NT2/D1 (cell line): ENCODE measurements at regions not wholly inside any gene's neighbourhood (a gene's known extent, or its start where the extent isn't known, plus 50 kb on each side); places are given as distances from the start of the nearest gene placed in this dataset.
"Not testable (repeated sequence)": the region's sequence is repeated elsewhere in the genome, so short reads cannot be mapped to it uniquely, and the experiment has no call there.

Source experiments
- DNase-seq: peaks from one replicate; pipeline ENCODE4 v3.0.0-alpha.2; 2011; ENCODE audit warnings: low read depth, low spot score
- H3K27me3 ChIP-seq: 2 replicates; pipeline ENCODE4 v1.6.0; 2011; ENCODE audit warnings: mild to moderate bottlenecking; ENCODE audit not compliant: insufficient read length, insufficient read depth
- H3K36me3 ChIP-seq: 2 replicates; pipeline ENCODE4 v1.6.1; 2011; ENCODE audit warnings: mild to moderate bottlenecking, low read length, mixed read lengths; ENCODE audit not compliant: insufficient read depth, insufficient read length
- H3K4me1 ChIP-seq: 2 replicates; pipeline ENCODE4 v1.5.1; 2011; ENCODE audit not compliant: insufficient read depth, insufficient read length
- H3K4me3 ChIP-seq: 2 replicates; pipeline ENCODE4 v1.5.1; 2011; ENCODE audit warnings: low read depth; ENCODE audit not compliant: insufficient read length
- H3K9ac ChIP-seq: 2 replicates; pipeline ENCODE4 v1.6.0; 2011; ENCODE audit warnings: low read depth; ENCODE audit not compliant: insufficient read length
- H3K9me3 ChIP-seq: 2 replicates; pipeline ENCODE4 v1.5.1; 2011; ENCODE audit warnings: mild to moderate bottlenecking, low read length; ENCODE audit not compliant: insufficient read depth
- SUZ12 ChIP-seq: IDR thresholded peaks from 2 replicates; pipeline ENCODE4 v1.6.1; 2011; ENCODE audit not compliant: insufficient read length, insufficient read depth; ENCODE audit errors: extremely low read depth
- YY1 ChIP-seq: IDR thresholded peaks from 2 replicates; pipeline ENCODE4 v1.6.1; 2011; ENCODE audit not compliant: insufficient read length, insufficient read depth
- ZNF274 ChIP-seq: IDR thresholded peaks from 2 replicates; pipeline ENCODE4 v1.6.1; 2011; ENCODE audit warnings: mild to moderate bottlenecking, low read depth, low read length

GRCh38 chrX:1006156-1006730 lies 206.2 kb downstream of the CRLF2 start:
- Histone ChIP-seq H3K9me3 (no peaks in the 10 kb centered on the region), H3K4me3 (no peak overlapping the region), H3K4me1 (no peaks in the 10 kb centered on the region), H3K9ac (no peak overlapping the region), H3K27me3 (no peaks in the 10 kb centered on the region), H3K36me3 (no peaks in the 10 kb centered on the region)
- TF ChIP-seq ZNF274 (no peak), SUZ12 (no peak), YY1 (no peak)
- DNase-seq, result no peak

GRCh38 chrX:1002611-1003010 lies 209.8 kb downstream of the CRLF2 start:
- H3K9me3 ChIP-seq, result no peaks in the 10 kb centered on the region
- no peaks in the 10 kb centered on the region for H3K4me1 ChIP-seq
- H3K27me3 ChIP-seq, result no peaks in the 10 kb centered on the region
- TF ChIP-seq ZNF274, result no peak
- no peak for TF ChIP-seq YY1
- TF ChIP-seq SUZ12, result no peak
- DNase-seq, result no peak
- no peaks in the 10 kb centered on the region for H3K36me3 ChIP-seq
- no peak overlapping the region for H3K9ac ChIP-seq
- H3K4me3 ChIP-seq, result no peak overlapping the region

GRCh38 chrX:997631-998137 lies 214.8 kb downstream of the CRLF2 start:
- Histone ChIP-seq H3K9me3 (peaks cover 11% of the 10 kb centered on the region; the same call in 1 of the 2 replicates), H3K36me3 (no peaks in the 10 kb centered on the region), H3K9ac (peak overlapping the region; percentile 62), H3K27me3 (peaks cover 3% of the 10 kb centered on the region), H3K4me1 (no peaks in the 10 kb centered on the region), H3K4me3 (no peak overlapping the region)
- DNase-seq, result peak; percentile 75
- TF ChIP-seq YY1 (no peak), ZNF274 (no peak), SUZ12 (no peak)

- Histone ChIP-seq H3K4me1 (no peaks in the 10 kb centered on the region), H3K36me3 (no peaks in the 10 kb centered on the region), H3K27me3 (peaks cover 14% of the 10 kb centered on the region), H3K9me3 (peaks cover 11% of the 10 kb centered on the region; the same call in 1 of the 2 replicates), H3K4me3 (no peak overlapping the region), H3K9ac (no peak overlapping the region)
- TF ChIP-seq ZNF274 (no peak), SUZ12 (no peak), YY1 (no peak)
- no peak for DNase-seq
These were observed 217.7 kb downstream of the CRLF2 start for GRCh38 chrX:994780-995179.

- Histone ChIP-seq H3K9me3 (peaks cover 11% of the 10 kb centered on the region; the same call in 1 of the 2 replicates), H3K36me3 (no peaks in the 10 kb centered on the region), H3K9ac (no peak overlapping the region), H3K4me1 (no peaks in the 10 kb centered on the region), H3K27me3 (peaks cover 14% of the 10 kb centered on the region), H3K4me3 (no peak overlapping the region)
- DNase-seq, result no peak
- no peak for TF ChIP-seq SUZ12
- TF ChIP-seq ZNF274, result no peak
- peak; percentile 15 for TF ChIP-seq YY1
These were observed 222.4 kb downstream of the CRLF2 start for GRCh38 chrX:989959-990510.

- Histone ChIP-seq H3K9me3 (peaks cover 22% of the 10 kb centered on the region), H3K27me3 (peaks cover 11% of the 10 kb centered on the region)
- not testable (repeated sequence) for DNase-seq, H3K36me3 ChIP-seq, H3K4me3 ChIP-seq, H3K9ac ChIP-seq, H3K4me1 ChIP-seq
These were observed 223.9 kb downstream of the CRLF2 start for GRCh38 chrX:988530-988929.

GRCh38 chrX:981791-982626 lies 230.4 kb downstream of the CRLF2 start:
- H3K9me3 ChIP-seq, result peaks cover 16% of the 10 kb centered on the region
- H3K36me3 ChIP-seq, result no peaks in the 10 kb centered on the region
- TF ChIP-seq ZNF274, result no peak
- TF ChIP-seq YY1, result no peak
- TF ChIP-seq SUZ12, result no peak
- H3K9ac ChIP-seq, result peak overlapping the region; percentile 46
- peaks cover 2% of the 10 kb centered on the region for H3K4me1 ChIP-seq
- H3K4me3 ChIP-seq, result peak overlapping the region; percentile 3
- peak; percentile 97 for DNase-seq
- peaks cover 3% of the 10 kb centered on the region for H3K27me3 ChIP-seq
